ENCODE measurements at regions not wholly inside any gene's neighbourhood (a gene's known extent, or its start where the extent isn't known, plus 50 kb on each side); places are given as distances from the start of the nearest gene placed in this dataset.

GRCh38 chr15:86014016-86014415, 65.7 kb upstream of the AGBL1 start:
- TF ChIP-seq, protein P1, sequence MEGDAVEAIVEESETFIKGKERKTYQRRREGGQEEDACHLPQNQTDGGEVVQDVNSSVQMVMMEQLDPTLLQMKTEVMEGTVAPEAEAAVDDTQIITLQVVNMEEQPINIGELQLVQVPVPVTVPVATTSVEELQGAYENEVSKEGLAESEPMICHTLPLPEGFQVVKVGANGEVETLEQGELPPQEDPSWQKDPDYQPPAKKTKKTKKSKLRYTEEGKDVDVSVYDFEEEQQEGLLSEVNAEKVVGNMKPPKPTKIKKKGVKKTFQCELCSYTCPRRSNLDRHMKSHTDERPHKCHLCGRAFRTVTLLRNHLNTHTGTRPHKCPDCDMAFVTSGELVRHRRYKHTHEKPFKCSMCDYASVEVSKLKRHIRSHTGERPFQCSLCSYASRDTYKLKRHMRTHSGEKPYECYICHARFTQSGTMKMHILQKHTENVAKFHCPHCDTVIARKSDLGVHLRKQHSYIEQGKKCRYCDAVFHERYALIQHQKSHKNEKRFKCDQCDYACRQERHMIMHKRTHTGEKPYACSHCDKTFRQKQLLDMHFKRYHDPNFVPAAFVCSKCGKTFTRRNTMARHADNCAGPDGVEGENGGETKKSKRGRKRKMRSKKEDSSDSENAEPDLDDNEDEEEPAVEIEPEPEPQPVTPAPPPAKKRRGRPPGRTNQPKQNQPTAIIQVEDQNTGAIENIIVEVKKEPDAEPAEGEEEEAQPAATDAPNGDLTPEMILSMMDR (IDR thresholded peaks at IDR 0.05; ENCODE audit: low read depth, low read length, poor library complexity, severe bottlenecking): no peak
- no peak for TF ChIP-seq EZH2phosphoT487 (IDR thresholded peaks at IDR 0.05; ENCODE audit: borderline replicate concordance, low read length)
